Lung (tissue), 11 donors: ENCODE measurements at regions not wholly inside any gene's neighbourhood (a gene's known extent, or its start where the extent isn't known, plus 50 kb on each side); places are given as distances from the start of the nearest gene placed in this dataset.

Experiments used
- ATAC-seq: fragments of 200-7000 bp; cut with Tn5 transposase; one replicate; pipeline ENCODE4 v1.9.1; 2020; ENCODE audit warnings: moderate number of reproducible peaks; ENCODE audit not compliant: insufficient read depth, low FRiP score
- DNase-seq, 3 donors: peaks; one replicate each; pipeline ENCODE4 v3.0.0-alpha.2; 2013 to 2017
- H3K27ac ChIP-seq, 2 donors: one replicate each; pipeline ENCODE4 v1.5.1; 2013; ENCODE audit warnings: mild to moderate bottlenecking in 2 of 2, moderate library complexity in 2 of 2, control low read depth in 1 of 2, inconsistent platforms in 1 of 2, low read depth in 1 of 2, low read length in 1 of 2
- H3K27me3 ChIP-seq, 3 donors: one replicate each; pipeline ENCODE4 v1.5.1; 2013; ENCODE audit warnings: low read length in 2 of 3; ENCODE audit not compliant: control insufficient read depth in 3 of 3, insufficient read depth in 3 of 3
- H3K36me3 ChIP-seq, 4 donors: one replicate each; pipeline ENCODE4 v1.5.1; 2013; ENCODE audit warnings: low read length in 4 of 4, mild to moderate bottlenecking in 1 of 4, moderate library complexity in 1 of 4; ENCODE audit not compliant: control insufficient read depth in 4 of 4, insufficient read depth in 4 of 4
- H3K4me1 ChIP-seq, 5 donors: one replicate each; pipeline ENCODE4 v1.5.1; 2013; ENCODE audit warnings: low read length in 5 of 5, mild to moderate bottlenecking in 2 of 5, moderate library complexity in 1 of 5; ENCODE audit not compliant: control insufficient read depth in 5 of 5, insufficient read depth in 5 of 5
- H3K4me3 ChIP-seq: one replicate; pipeline ENCODE4 v1.5.1; 2013; ENCODE audit warnings: mild to moderate bottlenecking, control low read depth, moderate library complexity
- H3K9ac ChIP-seq, 2 donors: one replicate each; pipeline ENCODE4 v1.5.1; 2013; ENCODE audit warnings: low read length in 2 of 2, control low read depth in 1 of 2; ENCODE audit not compliant: insufficient read depth in 1 of 2
- H3K9me3 ChIP-seq, 4 donors: one replicate each; pipeline ENCODE4 v1.5.1; 2013; ENCODE audit warnings: low read length in 3 of 4, mild to moderate bottlenecking in 1 of 4, moderate library complexity in 1 of 4; ENCODE audit not compliant: control insufficient read depth in 4 of 4, insufficient read depth in 3 of 4
- CTCF ChIP-seq: IDR thresholded peaks from 2 replicates; pipeline ENCODE4 v1.5.1; 2012; ENCODE audit warnings: mild to moderate bottlenecking; ENCODE audit errors: control extremely low read depth, extremely low read depth
- WGBS, 2 donors: extraction: QIAGEN DNeasy Blood & Tissue Kit; methylation state at CpG; one replicate each; pipeline ENCODE4 v1.1.7; 2013; 5-methylcytosine and 5-hydroxymethylcytosine counted together
- donor health status: control.
- donor health status: control.
- donor health status: Bipolar disorder and iron deficiency.
- donor health status: healthy.
- donor health status: DM: yes; HTN: yes; CAD: no.

- peak overlapping the region in 1 of 2 donors; percentile 21 for H3K27ac ChIP-seq
- no peaks in the 10 kb centered on the region for H3K36me3 ChIP-seq
- no peaks in the 10 kb centered on the region for H3K27me3 ChIP-seq
- WGBS, 2 donors = 84 to 88% methylated on average over 8 of the region's 8 CpGs
- no peaks in the 10 kb centered on the region for H3K9me3 ChIP-seq
- TF ChIP-seq CTCF = no peak
- H3K9ac ChIP-seq = no peak overlapping the region
- ATAC-seq (no peak), DNase-seq (no peak)
- no peak overlapping the region for H3K4me3 ChIP-seq
- peaks cover 0 to 2% (median 0%) of the 10 kb centered on the region in 5 donors for H3K4me1 ChIP-seq
These were observed 999.2 kb downstream of the ADGRL3 start for GRCh38 chr4:62199291-62199810.

- Histone ChIP-seq H3K4me3 (no peak overlapping the region), H3K4me1 (no peaks in the 10 kb centered on the region), H3K36me3 (no peaks in the 10 kb centered on the region), H3K27ac (no peak overlapping the region), H3K9ac (no peak overlapping the region), H3K27me3 (no peaks in the 10 kb centered on the region), H3K9me3 (no peaks in the 10 kb centered on the region)
- TF ChIP-seq CTCF = no peak
- WGBS, 2 donors = 91 to 95% methylated on average over 5 of the region's 5 CpGs
- no peak for DNase-seq
- no peak for ATAC-seq
These were observed 996.2 kb downstream of the ADGRL3 start for GRCh38 chr4:62196338-62196737.

GRCh38 chr4:62194342-62194741 lies 994.2 kb downstream of the ADGRL3 start:
- 73 to 87% methylated on average over 2 of the region's 2 CpGs for WGBS, 2 donors
- H3K27me3 ChIP-seq = no peaks in the 10 kb centered on the region
- TF ChIP-seq CTCF = no peak
- no peak for ATAC-seq
- H3K4me1 ChIP-seq = no peaks in the 10 kb centered on the region
- no peak overlapping the region for H3K4me3 ChIP-seq
- H3K27ac ChIP-seq = no peak overlapping the region
- H3K36me3 ChIP-seq = no peaks in the 10 kb centered on the region
- peak in 1 of 3 donors; percentile 7 for DNase-seq
- no peaks in the 10 kb centered on the region for H3K9me3 ChIP-seq
- no peak overlapping the region for H3K9ac ChIP-seq

- no peak for DNase-seq
These were observed 993.6 kb downstream of the ADGRL3 start for GRCh38 chr4:62193761-62194160.

More at GRCh38 chr4:62193761-62194160, 993.6 kb downstream of the ADGRL3 start:
- no peaks in the 10 kb centered on the region for H3K9me3 ChIP-seq
- WGBS, 2 donors = 75 to 88% methylated on average over 3 of the region's 3 CpGs
- no peak for TF ChIP-seq CTCF
- H3K27ac ChIP-seq = no peak overlapping the region
- ATAC-seq = no peak
- no peak overlapping the region for H3K9ac ChIP-seq
- no peaks in the 10 kb centered on the region for H3K36me3 ChIP-seq
- no peaks in the 10 kb centered on the region for H3K27me3 ChIP-seq
- H3K4me1 ChIP-seq = no peaks in the 10 kb centered on the region
- no peak overlapping the region for H3K4me3 ChIP-seq
